ENCODE measurements at regions not wholly inside any gene's neighbourhood (a gene's known extent, or its start where the extent isn't known, plus 50 kb on each side); places are given as distances from the start of the nearest gene placed in this dataset.

DNA sequence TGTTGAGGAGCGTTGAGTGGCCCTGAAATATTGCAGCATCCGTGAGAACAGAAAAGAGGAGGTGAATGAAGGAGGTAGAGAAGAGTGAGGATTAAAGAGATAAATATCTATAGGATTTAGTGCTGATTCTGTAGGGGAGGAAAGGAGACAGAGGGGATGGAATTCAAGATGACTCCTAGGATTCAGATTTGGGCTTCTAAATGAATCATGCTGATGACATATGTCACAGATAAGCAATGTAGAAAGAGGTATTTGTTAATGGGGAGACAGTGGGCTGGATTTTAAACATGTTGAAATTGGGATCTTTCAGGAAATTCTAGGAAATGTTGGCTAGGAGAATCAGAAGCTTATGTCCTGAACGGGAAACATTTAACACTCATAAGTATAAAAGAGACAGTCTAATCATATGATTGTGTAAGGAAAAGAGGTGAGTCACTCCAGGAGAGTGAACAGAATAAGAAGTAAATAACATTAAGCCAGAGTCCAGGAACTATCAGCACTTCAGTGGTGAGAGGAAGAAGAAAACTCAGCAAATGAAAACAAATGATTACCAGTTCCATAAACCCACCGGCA is 58.1 kb upstream of the DIO2 start:
- TF ChIP-seq CTCF (IDR thresholded peaks at IDR 0.05) (no peak), POLR2A (IDR thresholded peaks at IDR 0.05) (no peak)
